ENCODE measurements at regions not wholly inside any gene's neighbourhood (a gene's known extent, or its start where the extent isn't known, plus 50 kb on each side); places are given as distances from the start of the nearest gene placed in this dataset.

GRCh38 chr1:73839922-73840321 is 358.1 kb downstream of the LRRIQ3 start:
- no peaks in the 10 kb centered on the region for H3K27me3 ChIP-seq (ENCODE audit: control insufficient read depth in 2 of 2, insufficient read depth in 2 of 2, low read length in 2 of 2)
- no peaks in the 10 kb centered on the region for H3K36me3 ChIP-seq (ENCODE audit: control insufficient read depth in 2 of 2, extremely low read depth in 1 of 2, insufficient read depth in 2 of 2, low read length in 2 of 2)
- H3K4me3 ChIP-seq (replicated peaks in 1 of 3; ENCODE audit: insufficient read depth in 1 of 3, low read depth in 1 of 3, low read length in 3 of 3), result no peak overlapping the region
- no peak overlapping the region for H3K9ac ChIP-seq (replicated peaks; ENCODE audit: extremely low read depth, insufficient read depth, low read length)
- no peak overlapping the region for H2AFZ ChIP-seq (ENCODE audit: low read depth, low read length)
- no peak overlapping the region for H3K27ac ChIP-seq (ENCODE audit: insufficient read depth, low read depth, low read length)
- dilution Hi-C loops (cut with MboI; ENCODE audit: extremely low pct_ligation_motif_present, low sequenced_read_pairs), result no loop called here
- FAIRE-seq (no peak), DNase-seq (ENCODE audit: low read depth, low spot score) (no peak)
- H3K4me1 ChIP-seq (ENCODE audit: control insufficient read depth, extremely low read depth, insufficient read depth, low read length), result no peaks in the 10 kb centered on the region
- intact Hi-C loops (cut with micrococcal nuclease), result loop anchor here (2.0 kb wide), 1 partner anchor 629 kb away; no protein-coding TSS in a partner anchor
- H4K20me1 ChIP-seq (replicated peaks; ENCODE audit: control insufficient read depth, extremely low read depth, insufficient read depth, low read length), result no peaks in the 10 kb centered on the region
- TF ChIP-seq GATA2 (IDR thresholded peaks at IDR 0.05; ENCODE audit: insufficient read depth, insufficient read length, low read depth, low read length) (no peak), MYC (IDR thresholded peaks at IDR 0.05; ENCODE audit: low read depth, low read length) (no peak)
- POLR2A ChIA-PET, result no interaction called here
- BruUV-seq (replicated peaks), result no TSS peak
- no peak overlapping the region for H3K4me2 ChIP-seq (ENCODE audit: insufficient read depth, low read length)
- no peaks in the 10 kb centered on the region for H3K9me1 ChIP-seq (replicated peaks; ENCODE audit: control insufficient read depth, extremely low read depth, insufficient read depth, low read length)
- no peaks in the 10 kb centered on the region for H3K9me3 ChIP-seq (replicated peaks; ENCODE audit: control insufficient read depth, insufficient read depth, low read length)
- H3K79me2 ChIP-seq (ENCODE audit: control insufficient read depth, insufficient read depth, low read length), result no peaks in the 10 kb centered on the region
- CTCF ChIA-PET, result interaction anchor here (1.1 to 1.6 kb wide), 2 partner anchors 629 to 849 kb away, joined by 3 to 7 read pairs; no protein-coding TSS in a partner anchor

GRCh38 chr1:73832276-73833181 is 365.4 kb downstream of the LRRIQ3 start:
- no peak overlapping the region for H2AFZ ChIP-seq (ENCODE audit: low read depth, low read length)
- H3K9ac ChIP-seq (replicated peaks; ENCODE audit: extremely low read depth, insufficient read depth, low read length), result no peak overlapping the region
- H3K4me3 ChIP-seq (replicated peaks in 1 of 3; ENCODE audit: insufficient read depth in 1 of 3, low read depth in 1 of 3, low read length in 3 of 3), result no peak overlapping the region
- H3K27me3 ChIP-seq (ENCODE audit: control insufficient read depth in 2 of 2, insufficient read depth in 2 of 2, low read length in 2 of 2), result no peaks in the 10 kb centered on the region
- no peaks in the 10 kb centered on the region for H3K4me1 ChIP-seq (ENCODE audit: control insufficient read depth, extremely low read depth, insufficient read depth, low read length)
- POLR2A ChIA-PET, result no interaction called here
- no peak for FAIRE-seq
- no peak for TF ChIP-seq JUN (IDR thresholded peaks at IDR 0.05; ENCODE audit: borderline replicate concordance, insufficient read depth, insufficient read length, low read depth)
- no peak for TF ChIP-seq FOS (IDR thresholded peaks at IDR 0.05; ENCODE audit: borderline replicate concordance, insufficient read depth, low read length)
- TF ChIP-seq GATA2 (IDR thresholded peaks at IDR 0.05; ENCODE audit: insufficient read depth, insufficient read length, low read depth, low read length), result no peak
- TF ChIP-seq MYC (IDR thresholded peaks at IDR 0.05; ENCODE audit: low read depth, low read length), result no peak
- TF ChIP-seq POLR2AphosphoS5 (IDR thresholded peaks at IDR 0.05; ENCODE audit: insufficient read depth, low read depth, low read length), result no peak
- TF ChIP-seq POLR2A (IDR thresholded peaks at IDR 0.05; ENCODE audit: low read depth, low read length), result no peak
- no peak for TF ChIP-seq MAX (IDR thresholded peaks at IDR 0.05; ENCODE audit: insufficient read depth, insufficient read length)
- no peak for TF ChIP-seq CTCF (IDR thresholded peaks at IDR 0.05; ENCODE audit: extremely low read depth in 1 of 2, insufficient read depth in 1 of 2, low read depth in 1 of 2, low read length in 2 of 2)
- no peak for TF ChIP-seq EZH2 (IDR thresholded peaks at IDR 0.05; ENCODE audit: borderline replicate concordance, low read depth, low read length, severe bottlenecking)
- no peaks in the 10 kb centered on the region for H3K79me2 ChIP-seq (ENCODE audit: control insufficient read depth, insufficient read depth, low read length)
- no peak overlapping the region for H3K4me2 ChIP-seq (ENCODE audit: insufficient read depth, low read length)
- intact Hi-C loops (cut with micrococcal nuclease), result no loop called here
- dilution Hi-C loops (cut with MboI; ENCODE audit: extremely low pct_ligation_motif_present, low sequenced_read_pairs), result no loop called here
- no peaks in the 10 kb centered on the region for H3K9me3 ChIP-seq (replicated peaks; ENCODE audit: control insufficient read depth, insufficient read depth, low read length)
- no peak for DNase-seq (ENCODE audit: low read depth, low spot score)
- CTCF ChIA-PET, result no interaction called here
- no peaks in the 10 kb centered on the region for H4K20me1 ChIP-seq (replicated peaks; ENCODE audit: control insufficient read depth, extremely low read depth, insufficient read depth, low read length)
- no peaks in the 10 kb centered on the region for H3K9me1 ChIP-seq (replicated peaks; ENCODE audit: control insufficient read depth, extremely low read depth, insufficient read depth, low read length)
- BruUV-seq (replicated peaks), result no TSS peak
- H3K27ac ChIP-seq (ENCODE audit: insufficient read depth, low read depth, low read length), result no peak overlapping the region
- H3K36me3 ChIP-seq (ENCODE audit: control insufficient read depth in 2 of 2, extremely low read depth in 1 of 2, insufficient read depth in 2 of 2, low read length in 2 of 2), result no peaks in the 10 kb centered on the region

Measured in endothelial cell of umbilical vein (primary cell).